ENCODE measurements at regions not wholly inside any gene's neighbourhood (a gene's known extent, or its start where the extent isn't known, plus 50 kb on each side); places are given as distances from the start of the nearest gene placed in this dataset.

GRCh38 chr10:4066581-4067390 lies 281.8 kb upstream of the KLF6 start:
- no peak overlapping the region for H3K4me3 Mint-ChIP-seq (ENCODE audit: unreplicated experiment)
- H3K36me3 ChIP-seq (ENCODE audit: insufficient read depth, low read length), result no peaks in the 10 kb centered on the region
- H3K4me1 Mint-ChIP-seq (ENCODE audit: low read depth, unreplicated experiment), result no peaks in the 10 kb centered on the region
- no peaks in the 10 kb centered on the region for H3K27me3 Mint-ChIP-seq (ENCODE audit: low read depth, unreplicated experiment)
- no peaks in the 10 kb centered on the region for H3K36me3 Mint-ChIP-seq (ENCODE audit: low read depth, unreplicated experiment)
- H2AFZ ChIP-seq (ENCODE audit: low read depth, low read length), result no peak overlapping the region
- peaks cover 11% of the 10 kb centered on the region for H3K4me1 ChIP-seq (ENCODE audit: insufficient read depth, low read length)
- TF ChIP-seq EZH2 (IDR thresholded peaks at IDR 0.05; ENCODE audit: insufficient read depth, low read length) (no peak), CTCF (IDR thresholded peaks at IDR 0.05; ENCODE audit: insufficient read depth, low read depth, low read length) (no peak)
- no peak overlapping the region for H3K27ac ChIP-seq (ENCODE audit: low read depth, low read length)
- H3K4me3 ChIP-seq (ENCODE audit: insufficient read depth, low read depth, low read length), result no peak overlapping the region
- no peaks in the 10 kb centered on the region for H4K20me1 ChIP-seq (ENCODE audit: insufficient read depth, low read length)
- H3K27ac Mint-ChIP-seq (ENCODE audit: unreplicated experiment), result no peak overlapping the region
- no peak for FAIRE-seq
- no peak overlapping the region for H3K4me2 ChIP-seq (ENCODE audit: low read length)
- no peaks in the 10 kb centered on the region for H3K79me2 ChIP-seq (ENCODE audit: insufficient read depth, low read length)
- H3K9ac ChIP-seq (ENCODE audit: low read length), result no peak overlapping the region
- DNase-seq (ENCODE audit: low read depth), result no peak
- H3K27me3 ChIP-seq (ENCODE audit: insufficient read depth, low read length), result no peaks in the 10 kb centered on the region
- no peaks in the 10 kb centered on the region for H3K9me3 ChIP-seq (ENCODE audit: insufficient read depth, low read depth, low read length)
- H3K9me3 Mint-ChIP-seq (ENCODE audit: unreplicated experiment), result no peaks in the 10 kb centered on the region

GRCh38 chr10:4064489-4064888 lies 279.5 kb upstream of the KLF6 start:
- Histone ChIP-seq H3K36me3 (ENCODE audit: insufficient read depth, low read length) (no peaks in the 10 kb centered on the region), H2AFZ (ENCODE audit: low read depth, low read length) (no peak overlapping the region), H3K79me2 (ENCODE audit: insufficient read depth, low read length) (no peaks in the 10 kb centered on the region), H3K4me3 (ENCODE audit: insufficient read depth, low read depth, low read length) (no peak overlapping the region), H3K4me1 (ENCODE audit: insufficient read depth, low read length) (peaks cover 7% of the 10 kb centered on the region), H4K20me1 (ENCODE audit: insufficient read depth, low read length) (no peaks in the 10 kb centered on the region), H3K9me3 (ENCODE audit: insufficient read depth, low read depth, low read length) (no peaks in the 10 kb centered on the region), H3K27ac (ENCODE audit: low read depth, low read length) (no peak overlapping the region), H3K9ac (ENCODE audit: low read length) (no peak overlapping the region), H3K27me3 (ENCODE audit: insufficient read depth, low read length) (no peaks in the 10 kb centered on the region), H3K4me2 (ENCODE audit: low read length) (no peak overlapping the region)
- Mint-ChIP-seq H3K27ac (ENCODE audit: unreplicated experiment) (no peak overlapping the region), H3K36me3 (ENCODE audit: low read depth, unreplicated experiment) (no peaks in the 10 kb centered on the region), H3K4me1 (ENCODE audit: low read depth, unreplicated experiment) (no peaks in the 10 kb centered on the region), H3K4me3 (ENCODE audit: unreplicated experiment) (no peak overlapping the region), H3K9me3 (ENCODE audit: unreplicated experiment) (no peaks in the 10 kb centered on the region), H3K27me3 (ENCODE audit: low read depth, unreplicated experiment) (no peaks in the 10 kb centered on the region)
- no peak for FAIRE-seq
- TF ChIP-seq EZH2 (IDR thresholded peaks at IDR 0.05; ENCODE audit: insufficient read depth, low read length), result no peak
- TF ChIP-seq CTCF (IDR thresholded peaks at IDR 0.05; ENCODE audit: insufficient read depth, low read depth, low read length), result no peak
- no peak for DNase-seq (ENCODE audit: low read depth)

GRCh38 chr10:4063717-4064116 lies 278.7 kb upstream of the KLF6 start:
- no peak for DNase-seq (ENCODE audit: low read depth)
- Histone ChIP-seq H4K20me1 (ENCODE audit: insufficient read depth, low read length) (no peaks in the 10 kb centered on the region), H3K36me3 (ENCODE audit: insufficient read depth, low read length) (no peaks in the 10 kb centered on the region), H3K9me3 (ENCODE audit: insufficient read depth, low read depth, low read length) (no peaks in the 10 kb centered on the region), H2AFZ (ENCODE audit: low read depth, low read length) (no peak overlapping the region), H3K4me2 (ENCODE audit: low read length) (no peak overlapping the region), H3K9ac (ENCODE audit: low read length) (no peak overlapping the region), H3K27ac (ENCODE audit: low read depth, low read length) (no peak overlapping the region), H3K27me3 (ENCODE audit: insufficient read depth, low read length) (no peaks in the 10 kb centered on the region), H3K4me1 (ENCODE audit: insufficient read depth, low read length) (peaks cover 4% of the 10 kb centered on the region), H3K79me2 (ENCODE audit: insufficient read depth, low read length) (no peaks in the 10 kb centered on the region), H3K4me3 (ENCODE audit: insufficient read depth, low read depth, low read length) (no peak overlapping the region)
- no peaks in the 10 kb centered on the region for H3K4me1 Mint-ChIP-seq (ENCODE audit: low read depth, unreplicated experiment)
- TF ChIP-seq EZH2 (IDR thresholded peaks at IDR 0.05; ENCODE audit: insufficient read depth, low read length) (no peak), CTCF (IDR thresholded peaks at IDR 0.05; ENCODE audit: insufficient read depth, low read depth, low read length) (no peak)
- H3K36me3 Mint-ChIP-seq (ENCODE audit: low read depth, unreplicated experiment), result no peaks in the 10 kb centered on the region
- H3K4me3 Mint-ChIP-seq (ENCODE audit: unreplicated experiment), result no peak overlapping the region
- no peak overlapping the region for H3K27ac Mint-ChIP-seq (ENCODE audit: unreplicated experiment)
- no peak for FAIRE-seq
- H3K27me3 Mint-ChIP-seq (ENCODE audit: low read depth, unreplicated experiment), result no peaks in the 10 kb centered on the region
- H3K9me3 Mint-ChIP-seq (ENCODE audit: unreplicated experiment), result no peaks in the 10 kb centered on the region
